Umbilical cord (tissue), 1 donor: ENCODE measurements at regions not wholly inside any gene's neighbourhood (a gene's known extent, or its start where the extent isn't known, plus 50 kb on each side); places are given as distances from the start of the nearest gene placed in this dataset.

Experiments
- DNase-seq: peaks from one replicate; pipeline ENCODE4 v3.0.0-alpha.2; 2015; ENCODE audit warnings: low spot score

DNA sequence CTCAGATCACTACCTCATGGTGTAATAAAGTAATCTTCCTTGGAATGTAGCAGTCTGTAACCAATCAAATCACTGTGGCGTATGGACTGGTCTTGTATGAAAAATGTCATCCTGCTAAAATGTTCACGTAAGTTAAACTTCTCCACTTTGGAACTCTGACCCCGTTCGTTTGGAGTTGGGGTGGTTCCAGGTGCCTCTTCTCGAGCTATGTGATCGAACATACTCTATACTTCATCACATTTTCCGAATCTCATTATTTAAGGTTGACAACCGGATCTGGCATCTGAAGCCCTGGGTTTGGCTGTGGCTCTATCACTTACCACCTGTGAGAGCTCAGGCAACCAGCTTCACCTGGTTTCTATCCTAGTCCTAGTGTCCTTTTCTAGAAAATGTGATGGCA lies 148.0 kb upstream of the MYCN start:
- DNase-seq = no peak

DNA sequence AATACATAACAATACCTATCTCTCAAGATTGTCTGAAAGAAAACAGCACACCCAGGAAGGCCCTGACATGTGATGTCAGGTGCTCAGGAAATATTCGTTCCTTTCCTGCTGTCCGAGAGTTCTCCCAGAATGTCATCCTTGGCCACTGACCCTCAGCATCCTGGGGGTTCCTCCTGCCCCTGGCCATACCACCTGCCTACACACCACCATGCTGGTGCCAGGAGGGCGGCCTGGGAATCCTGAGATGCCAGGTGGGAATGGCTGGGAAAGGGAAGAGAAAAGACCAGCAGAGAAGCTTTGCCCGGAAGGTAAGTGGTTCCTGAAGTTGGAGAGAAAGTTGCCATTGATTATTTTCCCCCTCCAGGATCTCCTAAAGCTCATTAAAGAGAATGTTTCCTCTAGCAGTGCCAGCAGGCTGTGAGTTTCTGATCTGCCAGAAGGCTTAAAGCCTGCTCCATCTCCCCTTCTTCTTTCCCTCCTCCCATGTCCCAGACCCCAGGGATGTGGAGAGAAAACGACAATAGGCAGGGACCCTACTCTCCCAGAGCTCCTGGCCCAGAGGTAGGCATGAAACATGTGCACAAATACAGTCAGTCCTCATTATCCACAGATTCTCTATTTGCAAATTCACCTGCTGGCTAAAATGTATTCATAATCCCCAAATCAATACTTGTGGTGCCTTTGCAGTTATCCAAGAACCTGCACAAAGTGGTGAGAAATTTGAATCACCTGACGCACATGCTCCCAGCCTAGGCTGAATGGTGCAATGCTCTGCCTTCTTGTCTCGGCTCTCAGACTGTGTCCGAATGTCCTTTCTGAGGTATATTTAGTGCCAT lies 147.1 kb upstream of the MYCN start:
- DNase-seq = no peak

DNA sequence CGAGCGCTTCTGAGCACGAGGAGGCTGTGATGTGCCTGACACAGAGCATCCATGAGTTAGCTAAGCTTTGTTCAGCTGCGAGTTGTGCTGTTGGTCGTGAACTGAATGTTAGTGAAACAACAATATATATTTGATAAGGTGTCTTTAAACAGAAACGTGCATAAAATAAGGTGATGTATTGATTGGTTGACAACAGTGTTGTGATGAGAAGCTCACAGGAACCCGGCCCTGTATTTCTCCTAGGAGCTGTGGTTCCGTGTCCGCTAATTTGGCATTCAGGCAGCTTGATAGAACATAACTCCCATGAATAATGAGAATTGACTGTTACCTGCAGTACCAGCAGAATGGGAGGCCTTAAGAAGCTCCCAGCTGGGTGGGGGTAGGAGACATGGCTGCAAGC lies 146.4 kb upstream of the MYCN start:
- DNase-seq = no peak

DNA sequence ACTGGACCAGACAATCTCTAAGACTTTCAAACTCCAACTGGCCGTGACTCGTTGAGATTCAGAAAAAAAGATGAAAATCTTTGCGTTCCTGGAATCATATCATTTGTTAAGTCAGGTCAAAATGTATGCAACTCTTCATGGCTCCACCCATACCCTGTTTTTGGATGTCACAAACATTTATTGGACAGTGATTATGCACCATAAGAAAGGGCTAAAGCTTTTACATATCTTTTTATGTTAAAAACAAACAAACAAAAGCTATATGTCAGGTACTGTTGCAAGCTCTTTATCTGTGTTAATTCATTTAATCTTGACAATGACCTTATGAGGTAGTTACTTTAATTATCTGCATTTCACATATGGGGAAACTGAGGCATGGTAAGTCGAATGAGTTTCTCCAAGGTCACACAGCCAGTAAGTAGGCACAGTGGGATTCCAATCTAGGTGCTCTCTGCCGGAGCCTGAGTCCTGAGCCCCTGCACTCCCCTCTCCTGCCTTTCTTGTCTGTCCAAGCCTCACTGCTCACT lies 145.7 kb upstream of the MYCN start:
- no peak for DNase-seq

DNA sequence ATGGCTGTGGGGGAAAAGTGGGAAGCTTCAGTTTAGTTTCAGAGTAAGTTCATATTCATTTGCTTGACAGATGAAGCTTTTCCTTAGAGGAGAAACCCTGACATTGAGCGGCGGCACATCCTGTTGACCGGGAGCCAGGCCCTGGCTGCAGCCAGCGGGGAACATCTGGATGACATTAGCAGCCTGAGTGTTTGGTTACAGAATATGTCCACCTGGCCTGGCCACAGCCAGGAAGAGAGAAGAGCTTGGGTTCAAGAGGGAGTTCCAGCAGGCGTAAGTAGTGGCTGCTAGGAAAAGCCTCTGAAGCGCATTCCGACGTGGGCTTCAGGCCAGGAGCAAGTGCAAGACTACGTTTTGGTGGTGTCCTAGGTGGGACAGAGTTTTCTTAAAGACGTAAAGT lies 144.9 kb upstream of the MYCN start:
- DNase-seq = no peak

DNA sequence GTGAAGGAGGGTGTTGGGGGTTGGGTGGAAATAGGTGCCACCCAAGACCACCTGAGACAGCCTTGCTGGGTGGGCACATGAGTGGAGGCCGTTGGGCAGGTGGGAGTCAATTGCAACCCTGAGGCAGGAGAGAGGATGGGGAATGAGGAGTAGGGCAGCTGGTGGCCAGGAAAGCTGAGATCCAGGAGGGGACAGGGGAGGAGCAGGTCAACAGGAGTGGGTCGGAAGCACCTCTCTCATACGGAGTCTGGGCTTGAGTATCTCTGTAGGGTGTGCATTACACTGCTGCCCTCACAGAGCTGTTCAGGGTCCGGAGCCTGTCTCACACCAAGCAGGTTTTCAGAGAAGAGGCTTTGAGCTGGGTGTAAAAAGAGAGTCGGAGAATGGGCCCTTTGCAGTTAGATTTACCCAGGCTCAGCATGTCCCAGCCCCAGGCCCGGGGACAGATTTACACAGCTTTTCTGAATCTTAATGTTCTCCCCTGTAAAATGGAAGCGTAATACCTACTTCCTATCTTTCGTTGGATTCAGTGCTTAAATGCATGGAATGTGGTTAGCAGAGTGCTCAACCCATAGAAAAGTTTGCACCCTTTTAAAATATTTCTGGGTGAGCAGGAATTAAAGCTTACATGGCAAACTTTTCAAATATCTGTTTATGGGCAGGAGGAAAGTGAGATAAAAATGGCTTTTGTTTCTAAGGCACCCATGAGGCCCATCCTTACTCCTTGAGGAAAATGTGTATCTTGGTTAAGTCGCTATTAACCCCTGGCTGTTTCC lies 144.0 kb upstream of the MYCN start:
- DNase-seq = no peak

DNA sequence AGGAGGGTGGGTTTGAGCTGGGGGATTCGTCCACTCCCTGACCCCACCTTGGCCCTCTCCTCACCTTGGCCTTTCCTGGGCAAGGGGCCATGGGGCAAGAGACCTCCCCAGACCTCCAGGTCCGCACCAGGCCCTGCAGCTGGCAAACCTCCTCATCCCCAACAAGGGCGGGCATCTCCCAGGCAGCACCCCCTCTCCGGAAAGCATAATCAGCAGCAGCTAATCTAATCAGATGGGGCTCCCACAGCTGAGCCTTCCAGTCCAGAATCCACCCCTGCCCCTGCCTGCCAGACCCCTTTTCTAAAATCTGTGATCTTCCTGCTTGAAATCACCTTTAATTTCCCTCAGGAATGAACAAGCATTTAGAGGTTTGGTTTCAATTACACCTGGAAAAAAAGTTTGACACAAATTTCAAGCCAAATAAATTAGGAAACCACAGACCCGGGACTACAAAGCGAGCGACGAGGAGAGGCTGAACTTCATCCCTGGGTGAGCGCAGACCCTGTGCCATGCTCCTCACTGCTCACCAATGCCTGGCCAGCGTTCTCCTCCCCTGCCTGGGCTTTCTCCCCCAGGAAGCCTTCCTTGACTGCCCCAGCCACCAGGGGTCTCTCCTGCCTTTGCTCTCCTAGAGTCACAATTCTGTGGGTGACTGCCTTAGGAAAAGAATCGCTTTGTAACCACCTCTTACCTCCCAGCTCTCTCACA lies 143.0 kb upstream of the MYCN start:
- DNase-seq = no peak

DNA sequence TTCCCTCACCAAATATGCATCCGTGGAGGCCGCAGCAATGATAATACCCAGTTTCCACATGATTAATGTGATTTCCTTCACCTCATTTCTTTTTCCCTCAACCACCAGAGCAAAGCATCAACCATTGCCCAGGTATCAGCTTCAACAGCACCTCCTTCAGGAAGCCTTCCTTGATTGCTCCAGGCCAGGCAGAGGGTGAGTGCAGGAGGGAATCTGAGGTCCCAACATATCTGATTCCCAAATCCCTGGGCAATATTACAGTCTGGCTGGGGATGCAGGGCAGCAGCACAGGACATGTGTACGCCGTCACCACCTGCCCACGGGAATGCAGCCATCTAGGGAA lies 142.4 kb upstream of the MYCN start:
- no peak for DNase-seq

DNA sequence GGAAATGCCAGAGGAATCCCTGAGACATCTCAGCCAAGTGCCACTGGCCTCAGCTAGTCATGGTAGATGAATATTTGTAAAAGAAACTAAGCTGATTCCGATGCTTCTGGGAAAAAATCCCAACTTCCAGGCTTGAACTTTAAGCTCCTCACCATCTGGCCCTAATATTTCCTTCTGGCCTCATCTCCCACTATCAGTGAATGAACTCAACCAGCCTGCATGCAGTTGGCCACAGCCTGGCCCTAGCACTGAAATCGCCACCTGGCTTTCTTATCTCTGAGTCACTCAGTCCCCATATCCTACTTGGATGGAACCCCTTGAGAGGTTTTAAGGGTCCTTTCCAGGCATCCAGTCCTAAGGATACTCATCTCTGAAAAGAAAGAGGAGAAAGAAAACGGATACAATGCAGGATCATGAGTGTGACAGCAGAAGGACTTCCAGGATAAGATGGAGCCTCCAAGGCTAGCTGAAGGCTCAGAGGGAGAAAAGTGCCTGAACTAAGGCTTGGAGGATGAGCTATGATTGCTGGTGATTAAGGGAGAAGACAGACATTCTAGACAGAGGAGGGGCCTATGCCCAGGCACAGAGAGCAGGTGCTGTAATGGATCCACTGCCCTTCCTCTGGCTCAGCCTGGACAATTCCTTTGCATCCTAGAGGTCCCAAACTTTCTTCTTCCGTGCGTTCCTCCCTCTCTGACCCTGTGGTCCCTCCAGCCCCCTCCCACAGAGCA lies 141.5 kb upstream of the MYCN start:
- peak; percentile 54 for DNase-seq

DNA sequence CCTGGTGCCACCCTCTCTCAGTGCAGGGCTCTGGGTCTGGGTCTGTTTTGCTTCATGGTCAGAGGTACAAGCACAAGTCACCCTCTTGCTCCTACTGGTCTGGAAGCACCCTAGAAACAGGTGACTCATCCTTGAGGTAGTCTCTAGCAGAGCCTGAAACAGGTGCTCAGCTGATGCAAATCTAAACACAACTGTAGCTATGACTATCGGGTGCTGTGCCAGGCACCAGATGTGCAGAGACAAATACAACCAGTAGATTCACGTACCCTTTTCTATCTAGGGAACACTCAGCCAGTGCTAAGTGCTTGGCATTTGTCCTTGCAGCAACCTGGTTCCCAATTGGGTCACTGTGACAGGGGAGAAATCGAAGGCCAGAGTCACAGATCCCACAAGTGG lies 140.9 kb upstream of the MYCN start:
- no peak for DNase-seq

DNA sequence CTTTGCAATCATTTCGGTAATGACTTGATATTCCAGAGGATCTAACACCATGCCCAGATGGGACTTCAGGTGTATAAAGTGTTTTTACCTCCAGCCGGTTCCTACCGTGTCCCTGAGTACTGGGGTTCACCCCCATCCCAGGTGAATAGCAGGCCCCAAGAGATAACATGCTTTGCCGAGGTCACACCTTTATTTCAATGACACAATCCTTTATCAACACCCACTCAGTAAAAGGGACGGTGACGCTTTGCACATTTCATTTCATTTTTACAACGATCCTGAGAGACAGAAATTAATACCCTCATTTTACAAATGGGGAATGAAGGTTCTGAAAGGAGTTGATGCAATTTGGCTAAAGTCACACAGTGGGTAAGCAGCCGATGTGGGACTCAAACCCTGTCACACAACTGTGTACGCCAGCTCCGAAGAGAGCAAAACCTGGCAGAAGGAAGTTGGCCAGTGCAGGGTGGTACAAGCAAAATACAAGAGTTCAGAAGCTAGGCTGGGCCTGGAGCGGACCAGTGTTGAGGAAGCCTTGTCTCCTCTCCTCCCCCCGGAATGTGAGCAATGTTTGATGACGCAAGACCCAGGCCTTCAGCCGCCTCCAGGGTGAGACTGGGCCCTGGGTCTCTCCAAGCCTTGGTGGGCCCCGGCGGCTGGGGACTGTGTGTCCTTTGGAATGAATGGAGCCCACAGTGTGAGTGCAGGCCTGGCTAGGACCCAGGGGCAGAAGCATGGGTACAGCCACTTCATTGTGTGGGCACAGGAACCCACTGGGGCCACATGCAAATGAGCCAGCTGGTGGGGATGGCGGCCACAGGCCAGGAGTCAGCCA lies 139.6 kb upstream of the MYCN start:
- peak; percentile 61 for DNase-seq

DNA sequence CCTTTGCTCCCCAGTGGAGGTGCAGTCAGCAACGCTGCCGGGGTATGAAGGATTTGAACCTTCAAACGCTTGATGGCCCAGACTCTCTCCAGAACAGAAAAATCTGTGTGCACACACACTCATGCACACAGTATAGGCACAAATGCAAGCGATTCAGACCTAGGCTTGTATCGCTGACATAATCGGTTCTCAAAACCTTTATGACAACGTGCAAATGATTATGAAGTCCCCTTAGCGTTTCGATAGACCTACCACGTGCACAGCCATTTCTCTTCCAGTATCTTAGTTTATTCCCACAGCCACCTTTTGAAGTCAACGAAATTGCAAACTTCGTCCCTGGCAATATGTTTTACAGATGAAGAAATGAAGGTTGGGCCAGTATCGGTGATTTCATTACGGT lies 138.9 kb upstream of the MYCN start:
- DNase-seq = no peak

DNA sequence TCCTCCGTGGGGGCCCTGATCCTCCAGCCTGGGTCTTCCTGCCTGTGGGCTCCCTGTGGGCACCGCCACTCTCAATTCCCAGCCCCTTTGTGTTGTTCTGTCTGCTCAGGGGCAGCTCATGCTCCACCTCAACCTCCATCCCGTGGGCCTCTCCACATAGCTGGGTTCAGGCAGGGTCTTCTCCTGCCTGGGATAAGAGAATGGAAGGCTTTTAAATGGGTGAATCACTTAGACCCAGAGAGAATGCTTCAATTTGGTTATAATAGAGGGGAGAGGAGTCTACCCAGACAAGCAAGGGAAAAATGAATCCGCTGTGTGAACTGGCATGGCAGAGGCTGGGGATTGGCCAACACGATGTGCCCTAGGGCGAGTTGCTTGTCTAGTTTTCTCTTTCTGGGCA lies 138.4 kb upstream of the MYCN start:
- DNase-seq = no peak

DNA sequence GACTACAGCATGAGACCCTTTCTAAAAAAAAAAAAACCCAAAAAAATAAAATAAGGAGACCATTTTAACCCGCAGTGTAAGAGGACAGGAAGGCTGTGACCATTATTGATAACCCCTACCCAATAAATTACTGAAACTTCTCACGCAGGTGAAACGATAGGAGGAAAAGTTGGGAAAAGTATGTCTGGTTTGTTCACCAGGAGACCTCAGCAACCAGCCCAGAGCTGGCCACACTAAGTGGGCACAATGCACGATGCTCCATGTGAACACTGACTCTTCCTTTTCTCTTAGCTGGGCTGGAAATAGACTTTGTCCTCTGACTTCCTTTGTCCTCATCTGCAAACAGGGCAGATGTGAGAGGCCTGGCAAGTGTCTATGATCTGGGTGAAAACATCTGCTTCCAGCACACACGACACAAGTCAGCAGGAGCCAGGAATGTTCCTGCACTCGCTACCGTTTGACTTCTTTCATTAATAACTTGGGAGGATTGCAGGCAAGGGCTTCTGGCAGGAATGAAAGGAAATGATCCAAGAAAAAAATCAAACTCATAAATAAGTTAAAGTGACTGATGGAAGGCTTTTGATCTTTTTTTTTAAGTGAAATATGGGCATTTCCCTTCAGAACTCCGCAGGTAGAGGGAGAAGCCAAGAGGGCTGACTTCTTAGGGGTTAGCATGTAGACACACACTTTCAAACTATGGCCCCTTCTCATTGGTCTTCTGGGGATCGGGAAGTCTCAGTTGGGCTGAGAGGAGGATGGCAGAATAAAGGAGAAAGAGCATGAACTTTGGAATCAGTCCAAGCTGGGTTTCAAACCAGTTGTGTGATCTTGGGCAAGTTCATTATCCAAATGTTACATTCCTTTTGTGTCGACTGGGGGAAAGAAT lies 137.4 kb upstream of the MYCN start:
- no peak for DNase-seq

DNA sequence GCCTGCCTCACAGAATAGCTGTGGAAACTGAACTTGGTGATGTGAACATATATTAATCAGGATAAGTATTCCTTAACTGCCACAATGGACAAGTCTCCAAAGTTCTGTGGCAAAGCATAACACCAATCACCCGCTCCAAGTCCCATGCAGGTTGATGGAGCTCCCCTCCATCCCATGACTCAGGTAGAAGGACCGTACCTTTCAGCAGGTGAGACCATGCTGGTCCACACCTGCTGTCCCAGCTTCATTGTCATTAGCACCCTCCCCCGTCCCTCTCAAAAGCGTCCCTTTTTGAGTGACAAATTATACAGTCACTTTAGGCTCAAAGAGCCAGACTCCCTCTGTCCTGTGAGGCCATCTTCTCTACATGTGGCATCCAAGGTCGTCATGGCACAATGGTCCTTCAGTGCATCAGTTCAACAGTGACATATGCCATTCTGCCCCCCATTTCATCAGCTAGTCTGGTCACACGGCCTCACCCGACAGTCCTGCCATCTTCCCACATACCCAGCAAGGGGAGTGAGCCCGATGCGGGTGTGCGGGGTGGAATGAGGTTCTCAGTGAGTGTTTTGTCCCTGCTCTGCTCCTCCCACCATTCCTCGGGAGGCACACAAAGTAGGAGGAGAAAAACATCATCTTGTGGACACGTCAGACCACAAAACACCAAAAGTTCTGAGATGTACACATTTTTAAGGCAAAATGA lies 136.7 kb upstream of the MYCN start:
- DNase-seq = no peak

DNA sequence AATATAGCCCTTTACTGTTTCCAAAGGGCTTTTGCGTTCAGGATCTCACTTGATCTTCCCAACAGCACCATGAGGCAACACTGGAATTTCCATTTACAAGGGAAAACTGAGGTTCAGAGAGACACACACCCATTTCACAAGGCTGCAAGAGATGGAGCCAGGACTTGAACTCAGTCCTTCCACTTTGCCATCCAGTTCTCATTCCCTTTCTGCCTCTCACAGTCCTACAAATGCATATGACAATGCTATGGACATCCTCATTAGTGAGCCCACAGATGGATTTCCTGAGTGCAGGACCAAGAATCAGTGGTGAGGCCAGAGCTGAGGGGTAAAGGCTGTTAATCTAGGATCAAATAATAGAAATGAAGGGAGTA lies 136.1 kb upstream of the MYCN start:
- no peak for DNase-seq

DNA sequence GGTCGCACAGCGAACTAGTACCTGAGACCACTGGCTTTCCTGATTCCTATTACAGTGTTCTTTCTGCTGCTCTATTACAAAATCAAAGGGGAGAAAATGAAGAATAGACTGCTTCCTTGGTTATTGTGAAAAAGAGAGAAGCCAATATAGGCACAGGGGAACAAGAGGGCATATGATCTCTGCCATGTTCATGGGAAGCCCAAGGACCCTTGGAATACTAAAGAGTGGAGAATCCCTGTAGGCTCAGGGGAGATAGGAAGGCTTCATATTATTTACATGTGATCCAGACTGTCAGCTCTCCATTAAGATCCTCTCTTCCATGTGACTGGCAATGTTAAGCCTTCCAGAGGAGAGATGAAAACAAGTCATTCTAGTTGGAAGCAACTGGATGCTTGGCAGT lies 135.7 kb upstream of the MYCN start:
- no peak for DNase-seq

DNA sequence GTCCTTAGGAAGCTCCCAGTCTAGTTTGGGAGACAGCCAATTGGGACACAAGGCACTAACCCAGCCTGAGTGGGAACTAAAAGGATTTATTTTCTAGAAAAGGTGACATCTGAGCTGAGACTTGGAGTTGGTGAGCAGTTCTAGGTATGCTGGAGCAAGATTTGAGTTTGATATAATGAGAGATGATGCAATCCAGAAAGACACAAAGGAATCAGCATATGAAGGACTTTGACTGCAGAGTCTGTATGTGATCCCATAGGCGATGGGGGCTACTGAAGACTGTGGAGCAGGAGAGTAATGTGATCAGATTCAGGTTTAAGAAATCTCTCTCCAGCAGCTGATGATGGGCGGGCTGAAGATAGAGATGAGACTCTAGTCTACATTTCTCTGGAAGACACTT lies 135.1 kb upstream of the MYCN start:
- no peak for DNase-seq

DNA sequence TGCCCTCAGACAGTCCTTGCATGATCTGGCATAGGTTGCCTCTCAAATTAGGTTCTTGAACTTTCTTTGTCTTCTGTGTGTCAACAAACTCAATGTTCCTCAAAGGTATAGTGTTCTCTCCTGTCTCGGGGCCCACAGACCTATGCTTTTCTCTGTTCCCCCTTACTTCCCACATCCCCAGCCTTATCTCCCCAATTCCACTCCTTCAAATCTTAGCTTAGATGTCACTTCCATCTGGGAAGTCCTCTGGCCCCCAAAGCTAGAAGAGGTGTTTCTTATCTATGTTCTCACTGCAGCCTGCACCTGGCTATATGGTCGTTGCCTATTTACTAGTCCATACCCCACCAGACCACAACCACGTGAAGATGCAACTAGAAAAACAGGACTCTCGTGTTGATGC lies 134.6 kb upstream of the MYCN start:
- DNase-seq = no peak
